NCI-H1105 treated with DMSO at 0.1 percent for 48 hours (cell line): ENCODE measurements at regions not wholly inside any gene's neighbourhood (a gene's known extent, or its start where the extent isn't known, plus 50 kb on each side); places are given as distances from the start of the nearest gene placed in this dataset.
A peak's percentile ranks its signal among the peaks of the same experiment; 100 is the strongest.
"Not testable (repeated sequence)": the region's sequence is repeated elsewhere in the genome, so short reads cannot be mapped to it uniquely, and the experiment has no call there.

ENCODE experiments used
- DNase-seq: peaks from one replicate; lab custom pipeline; 2025; lab: John Stamatoyannopoulos, UW

- no peak for DNase-seq
Observed at GRCh38 chr2:4139316-4139715, 435.9 kb downstream of the DCDC2C start.

GRCh38 chr2:4139731-4140130 lies 436.4 kb downstream of the DCDC2C start:
- DNase-seq, result no peak

DNA sequence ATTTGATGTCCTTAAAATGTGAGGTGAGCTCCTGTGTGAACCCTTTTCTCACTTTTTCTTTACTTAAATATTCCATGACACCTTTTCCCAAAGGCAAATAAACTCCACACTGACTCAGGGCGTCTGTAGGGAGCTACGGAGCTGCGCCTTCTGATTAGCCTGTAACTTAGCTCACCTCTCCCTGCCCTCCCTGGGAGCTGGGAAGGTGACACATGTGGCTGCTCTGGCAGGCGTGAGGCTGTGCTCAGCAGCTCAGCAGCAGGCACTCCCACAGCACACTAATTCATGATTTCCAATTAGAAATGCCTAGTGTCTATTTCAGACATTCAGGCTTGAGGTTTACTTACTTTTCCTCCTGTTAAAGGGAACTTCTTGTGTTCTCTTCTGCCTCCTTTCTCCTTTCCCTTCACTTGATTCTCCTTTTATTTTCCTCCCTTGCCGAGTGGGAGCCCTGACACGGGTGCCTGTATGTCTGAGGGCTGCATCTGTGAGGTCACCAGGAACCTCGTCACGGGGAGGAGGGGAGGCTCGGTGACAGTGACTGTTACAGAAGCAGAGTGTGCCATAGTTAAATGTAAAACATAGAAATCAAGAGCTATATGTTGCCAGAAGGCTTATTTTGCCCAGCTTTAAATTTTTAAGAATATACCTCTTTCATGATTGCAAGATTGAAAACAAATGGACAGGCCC lies 437.1 kb downstream of the DCDC2C start:
- no peak for DNase-seq

GRCh38 chr2:4144731-4145130 lies 441.4 kb downstream of the DCDC2C start:
- DNase-seq, result no peak

- DNase-seq, result no peak
Observed at GRCh38 chr2:4151521-4151920, 448.1 kb downstream of the DCDC2C start.

DNA sequence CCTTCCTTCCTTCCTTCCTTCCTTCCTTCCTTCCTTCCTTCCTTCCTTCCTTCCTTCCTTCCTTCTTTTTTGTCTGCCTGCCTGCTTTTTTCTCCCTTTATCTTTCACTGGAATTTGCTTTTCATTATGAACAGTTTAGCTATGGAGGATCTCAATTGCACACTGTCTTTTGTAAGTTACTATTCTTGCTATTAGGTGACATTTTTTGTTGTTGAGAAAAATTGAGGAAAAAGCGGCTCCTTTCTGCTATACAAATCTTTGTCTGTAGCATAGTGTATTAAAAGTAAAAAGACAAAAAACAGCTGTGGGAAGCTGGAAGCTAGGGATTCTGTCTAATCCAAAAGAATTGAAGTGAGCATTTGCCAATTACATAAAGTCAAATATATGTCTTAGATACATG lies 448.7 kb downstream of the DCDC2C start:
- no peak for DNase-seq

DNA sequence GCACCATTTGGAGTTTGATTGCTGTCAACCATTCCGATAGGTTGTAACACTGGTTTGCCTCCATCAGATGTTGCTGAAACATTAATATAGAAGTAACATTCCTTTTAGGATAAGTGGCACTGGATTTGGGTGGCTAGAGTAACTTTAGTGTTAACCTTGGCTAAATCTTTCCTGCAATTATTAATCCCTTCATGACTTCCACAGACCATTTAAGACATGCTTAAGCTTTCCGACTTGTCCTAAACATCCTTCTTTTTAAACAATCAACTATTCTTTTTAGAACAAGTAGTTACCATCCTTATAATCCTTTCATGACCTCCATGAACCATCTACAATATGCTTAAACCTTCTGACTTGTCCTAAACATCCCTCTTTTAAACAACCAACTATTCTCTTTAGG lies 465.5 kb downstream of the DCDC2C start:
- DNase-seq, result no peak

GRCh38 chr2:4174796-4175195 lies 471.4 kb downstream of the DCDC2C start:
- no peak for DNase-seq

DNA sequence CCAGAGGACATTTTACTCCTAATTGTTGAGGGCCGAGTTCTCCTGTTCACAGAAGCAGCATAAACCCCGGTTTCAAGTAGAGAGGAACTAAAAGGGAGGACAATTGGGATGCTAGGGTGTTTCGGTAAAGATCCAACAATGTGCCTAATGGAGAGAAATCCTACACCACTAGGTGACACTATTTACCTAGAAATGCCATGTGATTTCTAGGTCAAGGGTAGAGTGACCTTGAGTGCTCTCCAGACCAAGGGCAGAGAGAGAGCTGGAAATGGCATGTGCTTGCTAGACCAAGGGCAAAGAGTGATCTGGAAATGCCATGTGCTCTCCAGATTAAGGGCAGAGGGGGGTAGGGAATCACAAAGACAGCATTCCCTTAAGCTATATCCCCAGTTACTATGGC lies 472.0 kb downstream of the DCDC2C start:
- DNase-seq, result no peak

DNA sequence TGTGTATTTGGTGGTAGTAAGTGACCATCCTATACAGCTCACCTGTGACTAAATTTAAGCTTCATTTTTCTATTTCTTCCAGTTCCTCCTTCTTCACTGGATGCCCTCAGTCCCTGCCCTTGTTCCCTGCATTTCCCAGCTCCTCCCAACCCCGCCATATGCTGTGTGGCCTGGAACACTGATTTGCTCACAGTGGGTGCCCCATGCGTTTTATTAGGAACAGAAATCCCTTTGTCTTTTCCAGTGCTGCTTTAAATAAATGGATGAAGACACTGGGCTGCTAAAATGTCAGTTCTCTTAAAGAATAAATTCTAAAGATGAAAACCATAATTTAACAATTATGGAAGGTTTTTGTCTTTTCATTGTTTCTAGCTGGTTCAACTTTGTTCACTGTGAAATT lies 477.3 kb downstream of the DCDC2C start:
- DNase-seq, result no peak

DNA sequence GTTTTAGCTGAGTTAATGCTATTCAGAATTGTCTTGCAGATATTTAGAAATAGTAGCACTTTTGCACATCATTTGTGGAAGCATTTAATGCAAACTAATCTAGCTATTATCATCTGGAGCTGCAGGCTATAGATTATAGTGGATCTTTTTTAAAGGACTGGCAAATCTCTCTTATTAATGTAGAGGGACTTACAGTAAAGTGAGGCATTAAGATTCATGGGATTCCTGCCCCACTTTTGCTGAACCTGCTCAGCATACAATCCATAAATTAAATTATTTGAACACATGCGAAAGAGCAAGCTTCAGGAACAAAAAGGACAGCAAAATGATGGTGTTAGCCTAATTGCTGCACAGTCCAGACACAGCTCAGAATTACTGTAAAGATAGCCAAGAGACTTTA lies 477.7 kb downstream of the DCDC2C start:
- DNase-seq, result no peak

DNA sequence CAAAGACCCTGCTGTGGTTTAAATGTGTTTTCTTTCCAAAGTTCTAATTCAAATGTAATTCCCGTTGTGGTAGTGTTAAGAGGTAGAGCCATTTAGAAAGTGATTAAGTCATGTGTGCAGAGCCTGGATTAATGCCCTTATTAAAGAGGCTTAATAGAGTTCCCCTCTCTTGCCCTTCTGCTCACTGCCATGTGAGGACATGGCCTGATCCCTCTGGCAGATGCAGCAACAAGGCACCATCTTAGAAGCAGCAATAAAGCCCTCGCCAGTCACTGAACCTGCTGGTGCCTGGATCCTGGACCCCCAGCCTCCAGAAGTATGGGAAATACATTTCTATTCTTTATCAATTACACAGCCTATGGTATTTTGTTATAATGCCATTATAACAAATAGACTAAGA lies 485.2 kb downstream of the DCDC2C start:
- no peak for DNase-seq

- no peak for DNase-seq
Observed at GRCh38 chr2:4190548-4190947, 487.2 kb downstream of the DCDC2C start.

- DNase-seq, result no peak
Observed at GRCh38 chr2:4192119-4192518, 488.7 kb downstream of the DCDC2C start.

DNA sequence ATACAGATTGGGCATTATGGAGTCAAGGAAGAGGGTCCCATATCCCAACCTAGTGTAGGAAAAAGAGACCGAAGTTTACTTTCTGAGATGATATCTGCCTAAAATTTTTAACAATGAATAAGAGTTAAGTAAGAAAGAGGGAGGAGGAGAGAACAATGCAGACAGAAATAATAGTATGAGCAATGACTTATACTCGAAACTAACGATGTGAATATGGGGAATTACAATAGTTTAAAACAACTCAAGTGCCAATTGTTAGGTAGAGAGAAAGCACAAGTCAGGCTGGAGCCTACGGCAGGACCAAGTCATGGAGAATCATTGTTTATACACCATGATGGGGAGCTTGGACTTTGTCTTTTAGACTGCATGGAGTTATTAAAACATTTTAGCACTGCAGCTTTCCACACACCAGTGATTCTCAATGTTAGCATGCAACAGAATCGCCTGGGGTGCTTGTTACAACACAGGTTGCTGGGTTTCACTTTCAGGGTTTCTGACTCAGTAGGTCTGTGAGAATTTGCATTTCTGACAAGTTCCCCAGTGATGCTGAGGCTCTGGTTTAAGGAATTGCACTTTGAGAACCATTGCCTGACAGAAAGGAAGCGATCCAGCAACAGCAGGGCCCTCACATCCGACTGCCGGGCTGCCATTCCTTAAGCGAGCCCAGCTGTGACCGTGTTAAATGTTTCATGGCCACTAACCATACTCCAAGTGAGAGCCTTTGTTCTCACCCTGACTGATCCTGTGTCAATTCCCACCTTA lies 511.2 kb downstream of the DCDC2C start:
- DNase-seq, result no peak

- DNase-seq, result no peak
Observed at GRCh38 chr2:4217737-4218136, 514.4 kb downstream of the DCDC2C start.

DNA sequence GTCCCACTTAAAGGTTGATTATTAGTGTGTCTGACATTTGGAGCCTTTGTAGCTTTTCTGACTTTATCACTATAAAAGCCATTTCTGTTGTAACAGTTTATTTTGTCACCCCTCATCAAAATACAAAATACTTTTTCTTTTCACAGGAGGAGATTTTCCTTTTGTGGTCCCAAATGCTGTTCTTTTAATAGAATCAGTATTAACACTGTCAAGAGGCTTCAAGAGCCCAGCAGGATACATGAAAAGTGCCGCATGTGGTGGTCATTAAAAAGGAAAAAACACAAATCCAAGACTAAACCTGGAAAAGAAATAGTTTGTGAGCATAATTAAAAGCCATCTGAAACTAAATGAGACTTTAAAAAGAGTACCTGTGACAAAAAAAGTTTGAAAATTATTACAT lies 515.7 kb downstream of the DCDC2C start:
- no peak for DNase-seq

DNA sequence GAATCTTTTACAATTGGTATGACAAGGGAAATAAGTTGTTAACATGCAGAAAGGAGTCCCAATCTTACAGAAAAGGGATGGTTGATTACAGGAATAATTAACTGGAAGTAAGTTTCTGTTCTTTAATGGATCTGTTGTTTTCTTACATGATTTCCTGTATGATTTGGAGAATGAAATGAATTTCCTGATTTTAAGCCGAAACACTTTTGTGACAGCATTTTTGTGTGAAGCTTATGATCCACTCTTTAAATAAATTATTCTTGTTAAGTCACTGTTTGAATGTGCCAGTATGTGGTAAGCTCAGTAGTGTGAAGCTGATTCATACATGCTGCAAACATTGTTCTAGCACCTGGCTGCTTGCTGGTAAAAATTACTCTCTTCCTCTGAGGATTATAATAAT lies 516.2 kb downstream of the DCDC2C start:
- DNase-seq, result no peak

GRCh38 chr2:4221434-4221833 lies 518.1 kb downstream of the DCDC2C start:
- no peak for DNase-seq

- no peak for DNase-seq
Observed at GRCh38 chr2:4221845-4222244, 518.5 kb downstream of the DCDC2C start.

DNA sequence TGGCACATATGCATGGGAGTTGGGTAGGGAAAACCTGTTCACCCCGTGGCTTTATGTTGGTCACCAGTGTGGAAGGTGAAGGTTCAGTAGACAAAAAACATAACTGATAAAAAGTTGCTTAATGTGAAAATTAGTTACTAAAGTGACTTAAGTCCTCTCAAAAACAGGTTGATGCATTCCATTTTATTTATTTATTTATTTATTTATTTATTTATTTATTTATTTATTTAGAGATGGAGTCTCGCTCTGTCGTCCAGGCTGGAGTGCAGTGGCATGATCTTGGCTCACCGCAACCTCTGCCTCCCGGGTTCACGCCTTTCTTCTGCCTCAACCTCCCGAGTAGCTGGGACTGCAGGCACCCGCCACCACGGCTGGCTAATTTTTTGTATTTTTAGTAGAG lies 541.0 kb downstream of the DCDC2C start:
- DNase-seq, result not testable (repeated sequence)

DNA sequence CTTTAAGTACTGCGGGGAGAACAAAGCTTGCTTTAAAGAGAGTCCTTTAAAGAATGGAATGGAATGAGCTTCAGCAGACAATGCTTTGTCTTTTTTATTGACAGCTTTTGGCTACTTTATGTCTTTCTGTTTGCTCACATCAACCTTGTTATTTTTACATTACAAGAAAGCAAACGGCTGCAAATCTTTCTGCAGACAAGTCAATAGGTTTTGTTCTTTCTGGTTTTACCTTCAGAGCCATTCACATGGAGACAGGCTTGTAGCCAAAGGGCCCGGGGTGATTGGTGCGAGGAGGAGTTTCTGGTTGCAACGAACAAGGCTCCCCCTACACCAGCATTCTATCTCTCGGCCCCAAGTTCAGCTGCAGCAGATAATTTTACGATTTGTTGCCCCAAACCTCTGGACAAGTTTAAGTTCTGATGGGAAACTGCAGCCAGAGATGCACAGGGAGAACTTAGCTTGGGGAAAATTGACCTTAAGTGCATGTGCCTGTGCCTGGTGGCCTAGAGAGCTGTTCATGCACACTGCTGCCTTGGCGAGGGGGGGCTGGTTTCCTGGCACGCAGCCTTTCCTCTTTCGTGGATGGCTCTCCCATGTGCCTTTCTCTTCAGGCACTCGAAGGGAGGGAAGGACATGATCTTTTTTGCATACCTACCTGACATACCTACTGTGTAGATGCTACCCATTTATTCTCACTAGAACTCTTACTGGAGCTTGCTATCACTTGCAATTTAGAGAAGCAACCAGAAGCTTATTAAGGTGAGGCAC lies 543.2 kb downstream of the DCDC2C start:
- peak; percentile 19 for DNase-seq

- no peak for DNase-seq
Observed at GRCh38 chr2:4247791-4248190, 544.4 kb downstream of the DCDC2C start.
